OCI-M2 (cell line): ENCODE measurements at regions not wholly inside any gene's neighbourhood (a gene's known extent, or its start where the extent isn't known, plus 50 kb on each side); places are given as distances from the start of the nearest gene placed in this dataset.

Experiments used
- DNase-seq: peaks from one replicate; lab custom pipeline; 2025; ENCODE audit not compliant: unreplicated experiment; lab: John Stamatoyannopoulos, UW

GRCh38 chr12:77630790-77631445 lies 199.8 kb upstream of the NAV3 start:
- no peak for DNase-seq

- DNase-seq, result no peak
These were observed 200.3 kb upstream of the NAV3 start for GRCh38 chr12:77630344-77630743.

GRCh38 chr12:77629141-77629540 lies 201.6 kb upstream of the NAV3 start:
- DNase-seq, result no peak

GRCh38 chr12:77625441-77625840 lies 205.3 kb upstream of the NAV3 start:
- no peak for DNase-seq

GRCh38 chr12:77619425-77619824 lies 211.3 kb upstream of the NAV3 start:
- DNase-seq, result no peak

- no peak for DNase-seq
These were observed 212.9 kb upstream of the NAV3 start for GRCh38 chr12:77617818-77618217.

- DNase-seq, result no peak
These were observed 215.4 kb upstream of the NAV3 start for GRCh38 chr12:77615332-77615731.

GRCh38 chr12:77613411-77613810 lies 217.3 kb upstream of the NAV3 start:
- DNase-seq, result no peak

- DNase-seq, result no peak
These were observed 220.2 kb upstream of the NAV3 start for GRCh38 chr12:77610446-77610845.

- DNase-seq, result no peak
These were observed 221.7 kb upstream of the NAV3 start for GRCh38 chr12:77609016-77609415.

GRCh38 chr12:77608271-77608824 lies 222.3 kb upstream of the NAV3 start:
- no peak for DNase-seq

- no peak for DNase-seq
These were observed 224.3 kb upstream of the NAV3 start for GRCh38 chr12:77606348-77606747.

GRCh38 chr12:77603946-77604345 lies 226.7 kb upstream of the NAV3 start:
- DNase-seq, result no peak

GRCh38 chr12:77601069-77601468 lies 229.6 kb upstream of the NAV3 start:
- DNase-seq, result no peak

GRCh38 chr12:77600468-77600843 lies 230.2 kb upstream of the NAV3 start:
- no peak for DNase-seq

- DNase-seq, result no peak
These were observed 230.8 kb upstream of the NAV3 start for GRCh38 chr12:77599782-77600467.

- DNase-seq, result no peak
These were observed 236.3 kb upstream of the NAV3 start for GRCh38 chr12:77594366-77594765.

- DNase-seq, result no peak
These were observed 237.9 kb upstream of the NAV3 start for GRCh38 chr12:77592836-77593235.

- no peak for DNase-seq
These were observed 238.5 kb upstream of the NAV3 start for GRCh38 chr12:77591959-77592743.

- DNase-seq, result no peak
These were observed 240.4 kb upstream of the NAV3 start for GRCh38 chr12:77590306-77590705.

GRCh38 chr12:77584860-77585259 lies 245.8 kb upstream of the NAV3 start:
- DNase-seq, result no peak
